ENCODE measurements at regions not wholly inside any gene's neighbourhood (a gene's known extent, or its start where the extent isn't known, plus 50 kb on each side); places are given as distances from the start of the nearest gene placed in this dataset.

- TF ChIP-seq EZH2 (IDR thresholded peaks at IDR 0.05; ENCODE audit: borderline replicate concordance, low read length) (no peak), CTCF (IDR thresholded peaks at IDR 0.05; ENCODE audit: low read length) (no peak)
Measured at GRCh38 chr2:45072064-45072861, 63.0 kb upstream of the SIX2 start.

All from OCI-LY1 (cell line).